Upper lobe of right lung (tissue), 1 donor: ENCODE measurements at regions not wholly inside any gene's neighbourhood (a gene's known extent, or its start where the extent isn't known, plus 50 kb on each side); places are given as distances from the start of the nearest gene placed in this dataset.
"Not testable (repeated sequence)": the region's sequence is repeated elsewhere in the genome, so short reads cannot be mapped to it uniquely, and the experiment has no call there.

Source experiments
- ATAC-seq: fragments of 200-7000 bp; cut with Tn5 transposase; one replicate; pipeline ENCODE4 v1.9.1; 2020; ENCODE audit warnings: mild to moderate bottlenecking, moderate library complexity
- DNase-seq: peaks from one replicate; pipeline ENCODE4 v3.0.0-alpha.2; 2020
- H3K27ac ChIP-seq: fragments of 200-600 bp; one replicate; pipeline ENCODE4 v1.8.0; 2022
- H3K27me3 ChIP-seq: fragments of 200-600 bp; one replicate; pipeline ENCODE4 v1.8.0; 2022; ENCODE audit warnings: mild to moderate bottlenecking
- H3K36me3 ChIP-seq: fragments of 200-600 bp; one replicate; pipeline ENCODE4 v1.8.0; 2022
- H3K4me1 ChIP-seq: fragments of 200-600 bp; one replicate; pipeline ENCODE4 v1.8.0; 2022
- H3K4me3 ChIP-seq: fragments of 200-600 bp; one replicate; pipeline ENCODE4 v1.8.0; 2022; ENCODE audit warnings: mild to moderate bottlenecking
- H3K9me3 ChIP-seq: fragments of 200-600 bp; one replicate; pipeline ENCODE4 v1.8.0; 2022
- CTCF ChIP-seq: fragments of 200-600 bp; IDR thresholded peaks from one replicate; pipeline ENCODE4 v1.8.0; 2022; ENCODE audit warnings: antibody characterized with exemption
- intact Hi-C: fragments of 100-400 bp; cut with DNase I; formaldehyde crosslinking; loops from one replicate; pipeline ENCODE4 v1.11.0; 2022
- donor health status: DM: no; HTN: yes; CAD: no; lungs with severe emphysema.

GRCh38 chr12:66746489-66747201, 67.8 kb upstream of the GRIP1 start:
- H3K27ac ChIP-seq, result no peak overlapping the region
- no peak for TF ChIP-seq CTCF
- no peaks in the 10 kb centered on the region for H3K27me3 ChIP-seq
- no peak overlapping the region for H3K4me3 ChIP-seq
- no peaks in the 10 kb centered on the region for H3K9me3 ChIP-seq
- no peaks in the 10 kb centered on the region for H3K36me3 ChIP-seq
- DNase-seq (no peak), ATAC-seq (no peak)
- intact Hi-C loops, result no loop called here
- no peaks in the 10 kb centered on the region for H3K4me1 ChIP-seq

- Histone ChIP-seq H3K9me3 (no peaks in the 10 kb centered on the region), H3K36me3 (no peaks in the 10 kb centered on the region), H3K27ac (no peak overlapping the region), H3K4me1 (no peaks in the 10 kb centered on the region), H3K4me3 (no peak overlapping the region), H3K27me3 (no peaks in the 10 kb centered on the region)
- no peak for DNase-seq
- no peak for TF ChIP-seq CTCF
- no peak for ATAC-seq
- intact Hi-C loops, result no loop called here
Observed at GRCh38 chr12:66751432-66752113, 72.7 kb upstream of the GRIP1 start.

- no peaks in the 10 kb centered on the region for H3K27me3 ChIP-seq
- H3K4me1 ChIP-seq, result no peaks in the 10 kb centered on the region
- no peak for TF ChIP-seq CTCF
- H3K27ac ChIP-seq, result no peak overlapping the region
- DNase-seq (no peak), ATAC-seq (no peak)
- no peak overlapping the region for H3K4me3 ChIP-seq
- no peaks in the 10 kb centered on the region for H3K9me3 ChIP-seq
- intact Hi-C loops, result no loop called here
- no peaks in the 10 kb centered on the region for H3K36me3 ChIP-seq
Observed at GRCh38 chr12:66753810-66754209, 74.9 kb upstream of the GRIP1 start.

- Histone ChIP-seq H3K4me3 (no peak overlapping the region), H3K27me3 (no peaks in the 10 kb centered on the region), H3K4me1 (no peaks in the 10 kb centered on the region), H3K27ac (no peak overlapping the region), H3K36me3 (no peaks in the 10 kb centered on the region), H3K9me3 (no peaks in the 10 kb centered on the region)
- no peak for DNase-seq
- intact Hi-C loops, result no loop called here
- peak; percentile 70 for ATAC-seq
- TF ChIP-seq CTCF, result no peak
Observed at GRCh38 chr12:66755727-66756395, 77.0 kb upstream of the GRIP1 start.

- Histone ChIP-seq H3K27ac (no peak overlapping the region), H3K27me3 (no peaks in the 10 kb centered on the region), H3K9me3 (no peaks in the 10 kb centered on the region), H3K4me3 (no peak overlapping the region), H3K36me3 (no peaks in the 10 kb centered on the region), H3K4me1 (no peaks in the 10 kb centered on the region)
- ATAC-seq (no peak), DNase-seq (no peak)
- intact Hi-C loops, result no loop called here
- TF ChIP-seq CTCF, result no peak
Observed at GRCh38 chr12:66756631-66757030, 77.8 kb upstream of the GRIP1 start.

- intact Hi-C loops, H3K36me3 ChIP-seq, H3K4me3 ChIP-seq, DNase-seq, H3K27me3 ChIP-seq, H3K27ac ChIP-seq, H3K4me1 ChIP-seq, H3K9me3 ChIP-seq, ATAC-seq: not testable (repeated sequence)
Observed at GRCh38 chr12:66760122-66760521, 81.2 kb upstream of the GRIP1 start.
